PFSK-1 (cell line): ENCODE measurements at regions not wholly inside any gene's neighbourhood (a gene's known extent, or its start where the extent isn't known, plus 50 kb on each side); places are given as distances from the start of the nearest gene placed in this dataset.

Source experiments
- FOXP2 ChIP-seq: optimal IDR thresholded peaks from 2 replicates; pipeline ENCODE3; 2011; ENCODE audit warnings: borderline replicate concordance, control low read depth, inconsistent platforms; ENCODE audit not compliant: insufficient read depth; ENCODE audit errors: extremely low read length, extremely low read depth
- POLR2AphosphoS5 ChIP-seq: IDR thresholded peaks from 2 replicates; pipeline ENCODE4 v1.6.1; 2012; ENCODE audit warnings: low read depth, mild to moderate bottlenecking, control low read depth, low read length, moderate library complexity
- REST ChIP-seq, 2 experiments: IDR thresholded peaks; 2 replicates each; pipeline versions ENCODE4 v1.6.1 to v1.8.0; 2011 to 2012; ENCODE audit warnings: low read depth in 2 of 2, low read length in 2 of 2, control low read depth in 1 of 2, inconsistent platforms in 1 of 2, mild to moderate bottlenecking in 1 of 2, moderate library complexity in 1 of 2; ENCODE audit not compliant: insufficient read depth in 1 of 2
- SIN3A ChIP-seq: IDR thresholded peaks from 2 replicates; pipeline ENCODE4 v1.6.1; 2012; ENCODE audit warnings: mild to moderate bottlenecking, low read length, moderate library complexity, borderline replicate concordance; ENCODE audit not compliant: insufficient read depth
- TAF1 ChIP-seq: IDR thresholded peaks from 2 replicates; pipeline ENCODE4 v1.6.1; 2012; ENCODE audit warnings: low read length, control low read depth, borderline replicate concordance; ENCODE audit not compliant: insufficient read depth

- TF ChIP-seq FOXP2 (no peak), POLR2AphosphoS5 (no peak), TAF1 (no peak), SIN3A (no peak), REST (IDR thresholded peaks at IDR 0.05; ENCODE audit: insufficient read depth in 1 of 2, low read depth in 2 of 2, low read length in 2 of 2) (no peak)
These were observed 62.6 kb downstream of the PLXNA1 start for GRCh38 chr3:127045435-127046045.

- TF ChIP-seq TAF1 (no peak), FOXP2 (no peak), REST (IDR thresholded peaks at IDR 0.05; ENCODE audit: insufficient read depth in 1 of 2, low read depth in 2 of 2, low read length in 2 of 2) (no peak), POLR2AphosphoS5 (no peak), SIN3A (no peak)
These were observed 66.5 kb downstream of the PLXNA1 start for GRCh38 chr3:127049393-127049792.

- TF ChIP-seq TAF1 (no peak), POLR2AphosphoS5 (no peak), REST (IDR thresholded peaks at IDR 0.05; ENCODE audit: insufficient read depth in 1 of 2, low read depth in 2 of 2, low read length in 2 of 2) (no peak), FOXP2 (no peak), SIN3A (no peak)
These were observed 67.8 kb downstream of the PLXNA1 start for GRCh38 chr3:127050733-127051132.

- TF ChIP-seq SIN3A: no peak
- TF ChIP-seq FOXP2: no peak
- TF ChIP-seq REST (IDR thresholded peaks at IDR 0.05; ENCODE audit: insufficient read depth in 1 of 2, low read depth in 2 of 2, low read length in 2 of 2): no peak
- TF ChIP-seq POLR2AphosphoS5: no peak
- no peak for TF ChIP-seq TAF1
These were observed 69.2 kb downstream of the PLXNA1 start for GRCh38 chr3:127052121-127052561.

GRCh38 chr3:127053026-127053425 lies 70.1 kb downstream of the PLXNA1 start:
- TF ChIP-seq FOXP2: no peak
- TF ChIP-seq TAF1: no peak
- TF ChIP-seq SIN3A: no peak
- no peak for TF ChIP-seq REST (IDR thresholded peaks at IDR 0.05; ENCODE audit: insufficient read depth in 1 of 2, low read depth in 2 of 2, low read length in 2 of 2)
- TF ChIP-seq POLR2AphosphoS5: no peak
